ENCODE measurements at regions not wholly inside any gene's neighbourhood (a gene's known extent, or its start where the extent isn't known, plus 50 kb on each side); places are given as distances from the start of the nearest gene placed in this dataset.
"Not testable (repeated sequence)": the region's sequence is repeated elsewhere in the genome, so short reads cannot be mapped to it uniquely, and the experiment has no call there.

GRCh38 chr18:1102848-1103247 lies 198.2 kb downstream of the ADCYAP1 start:
- Histone ChIP-seq H3K27ac (no peak overlapping the region), H3K4me3 (no peak overlapping the region), H3K9ac (ENCODE audit: insufficient read length) (no peak overlapping the region), H3K36me3 (ENCODE audit: insufficient read depth, low read length) (no peaks in the 10 kb centered on the region), H3K9me3 (ENCODE audit: low read depth, low read length) (no peaks in the 10 kb centered on the region)
- no peak for DNase-seq (ENCODE audit: low read depth, low spot score)
- TF ChIP-seq POLR2AphosphoS5 (IDR thresholded peaks at IDR 0.05; ENCODE audit: borderline replicate concordance, low read depth, low read length) (no peak), FOXP2 (optimal IDR thresholded peaks at IDR 0.05; ENCODE audit: control extremely low read depth, extremely low read length, insufficient read depth) (no peak), EZH2 (IDR thresholded peaks at IDR 0.05) (no peak)

- Histone ChIP-seq H3K36me3 (ENCODE audit: insufficient read depth, low read length) (no peaks in the 10 kb centered on the region), H3K4me3 (no peak overlapping the region), H3K9me3 (ENCODE audit: low read depth, low read length) (no peaks in the 10 kb centered on the region), H3K27ac (no peak overlapping the region), H3K9ac (ENCODE audit: insufficient read length) (no peak overlapping the region)
- no peak for TF ChIP-seq EZH2 (IDR thresholded peaks at IDR 0.05)
- no peak for DNase-seq (ENCODE audit: low read depth, low spot score)
These were observed 198.9 kb downstream of the ADCYAP1 start for GRCh38 chr18:1103537-1103936.

DNA sequence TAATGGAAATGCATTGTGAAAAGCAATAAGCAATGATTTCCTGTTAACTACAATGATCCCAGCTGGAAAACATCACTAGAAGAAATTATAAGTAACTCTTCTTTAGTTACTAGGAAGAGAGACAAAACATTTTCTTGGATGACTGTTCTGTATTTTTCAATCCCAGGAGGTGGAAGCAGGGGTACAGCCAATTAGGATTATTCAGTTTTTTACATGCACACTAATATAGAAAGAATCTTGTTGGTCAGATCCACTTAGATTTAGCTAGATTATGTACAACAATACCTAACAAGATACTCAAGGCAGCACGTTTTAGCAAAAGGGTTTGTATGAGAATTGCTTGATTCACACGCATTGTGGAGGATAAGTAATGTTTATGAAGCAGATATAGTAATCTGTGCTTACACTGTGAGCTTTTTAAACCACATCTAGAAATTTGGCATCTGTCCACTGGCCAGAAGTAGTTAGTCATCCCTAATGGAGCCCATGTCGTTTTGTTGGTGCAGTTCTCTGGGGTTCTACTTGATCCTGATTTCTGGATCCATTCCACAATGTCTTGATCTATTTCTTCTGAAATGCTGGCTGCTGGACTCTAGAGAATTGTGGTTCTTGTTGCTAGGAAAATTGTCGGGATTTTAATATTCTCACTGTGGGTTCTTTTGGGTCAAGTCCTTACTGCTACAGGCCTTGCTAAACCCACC lies 199.7 kb downstream of the ADCYAP1 start:
- no peak for DNase-seq (ENCODE audit: low read depth, low spot score)
- H3K27ac ChIP-seq = no peak overlapping the region
- TF ChIP-seq EZH2 (IDR thresholded peaks at IDR 0.05) (no peak), POLR2AphosphoS5 (IDR thresholded peaks at IDR 0.05; ENCODE audit: borderline replicate concordance, low read depth, low read length) (no peak), FOXP2 (optimal IDR thresholded peaks at IDR 0.05; ENCODE audit: control extremely low read depth, extremely low read length, insufficient read depth) (no peak)
- H3K4me3 ChIP-seq = no peak overlapping the region
- H3K9me3 ChIP-seq (ENCODE audit: low read depth, low read length) = no peaks in the 10 kb centered on the region
- H3K9ac ChIP-seq (ENCODE audit: insufficient read length) = no peak overlapping the region
- H3K36me3 ChIP-seq (ENCODE audit: insufficient read depth, low read length) = no peaks in the 10 kb centered on the region

GRCh38 chr18:1124495-1124894 lies 219.8 kb downstream of the ADCYAP1 start:
- Histone ChIP-seq H3K9me3 (ENCODE audit: low read depth, low read length) (no peaks in the 10 kb centered on the region), H3K4me3 (no peak overlapping the region), H3K27ac (no peak overlapping the region), H3K36me3 (ENCODE audit: insufficient read depth, low read length) (no peaks in the 10 kb centered on the region), H3K9ac (ENCODE audit: insufficient read length) (no peak overlapping the region)
- DNase-seq (ENCODE audit: low read depth, low spot score) = no peak
- TF ChIP-seq EZH2 (IDR thresholded peaks at IDR 0.05) = no peak
- TF ChIP-seq FOXP2 (optimal IDR thresholded peaks at IDR 0.05; ENCODE audit: control extremely low read depth, extremely low read length, insufficient read depth) = no peak
- no peak for TF ChIP-seq POLR2AphosphoS5 (IDR thresholded peaks at IDR 0.05; ENCODE audit: borderline replicate concordance, low read depth, low read length)

- TF ChIP-seq FOXP2 (optimal IDR thresholded peaks at IDR 0.05; ENCODE audit: control extremely low read depth, extremely low read length, insufficient read depth) = no peak
- TF ChIP-seq POLR2AphosphoS5 (IDR thresholded peaks at IDR 0.05; ENCODE audit: borderline replicate concordance, low read depth, low read length) = no peak
- TF ChIP-seq EZH2 (IDR thresholded peaks at IDR 0.05) = no peak
- no peak for DNase-seq (ENCODE audit: low read depth, low spot score)
- H3K36me3 ChIP-seq (ENCODE audit: insufficient read depth, low read length) = no peaks in the 10 kb centered on the region
- no peak overlapping the region for H3K27ac ChIP-seq
- H3K9me3 ChIP-seq (ENCODE audit: low read depth, low read length) = no peaks in the 10 kb centered on the region
- H3K9ac ChIP-seq (ENCODE audit: insufficient read length) = no peak overlapping the region
- H3K4me3 ChIP-seq = no peak overlapping the region
These were observed 228.9 kb downstream of the ADCYAP1 start for GRCh38 chr18:1133541-1133940.

DNA sequence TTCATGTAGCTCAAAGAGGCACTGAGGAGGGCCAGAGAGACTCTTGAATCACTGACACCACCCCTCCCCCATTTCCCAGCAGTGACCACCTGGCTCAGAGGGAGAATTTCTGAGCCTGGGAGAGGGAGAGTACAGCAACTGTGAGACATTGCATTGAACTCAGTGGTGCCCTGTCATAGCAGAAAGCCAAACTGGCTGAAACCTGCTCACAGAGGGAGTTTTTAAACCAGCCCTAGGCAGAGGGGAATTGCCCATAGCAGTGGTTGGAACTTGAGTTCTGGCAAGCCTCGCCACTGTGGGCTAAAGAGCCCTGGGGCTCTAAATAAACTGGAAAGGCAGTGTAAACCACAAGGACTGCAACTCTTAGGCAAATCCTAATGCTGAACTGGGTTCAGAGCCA lies 243.1 kb downstream of the ADCYAP1 start:
- no peak overlapping the region for H3K4me3 ChIP-seq
- H3K9ac ChIP-seq (ENCODE audit: insufficient read length) = no peak overlapping the region
- H3K27ac ChIP-seq = no peak overlapping the region
- DNase-seq (ENCODE audit: low read depth, low spot score) = no peak
- H3K36me3 ChIP-seq (ENCODE audit: insufficient read depth, low read length) = no peaks in the 10 kb centered on the region
- H3K9me3 ChIP-seq (ENCODE audit: low read depth, low read length) = no peaks in the 10 kb centered on the region
- no peak for TF ChIP-seq FOXP2 (optimal IDR thresholded peaks at IDR 0.05; ENCODE audit: control extremely low read depth, extremely low read length, insufficient read depth)

DNA sequence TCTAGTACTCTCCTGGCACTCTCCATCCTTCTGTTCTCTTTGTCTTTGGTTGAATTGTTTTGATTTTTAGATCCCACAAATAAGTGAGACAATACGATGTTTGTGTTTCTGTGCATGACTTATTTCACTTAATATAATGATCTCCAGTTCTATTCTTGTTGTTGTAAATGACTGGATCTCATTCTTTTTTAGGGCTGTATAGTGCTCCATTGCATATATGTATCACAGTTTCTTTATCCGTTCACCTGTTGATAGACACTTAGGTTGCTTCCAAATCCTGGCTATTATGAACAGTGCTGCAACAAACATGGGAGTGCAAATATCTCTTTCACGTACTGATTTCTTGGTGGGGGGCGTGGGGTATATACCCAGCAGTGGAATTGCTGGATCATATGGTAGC lies 245.0 kb downstream of the ADCYAP1 start:
- Histone ChIP-seq H3K9me3 (ENCODE audit: low read depth, low read length) (no peaks in the 10 kb centered on the region), H3K9ac (ENCODE audit: insufficient read length) (no peak overlapping the region), H3K4me3 (no peak overlapping the region), H3K36me3 (ENCODE audit: insufficient read depth, low read length) (no peaks in the 10 kb centered on the region), H3K27ac (no peak overlapping the region)
- DNase-seq (ENCODE audit: low read depth, low spot score) = no peak
- no peak for TF ChIP-seq EZH2 (IDR thresholded peaks at IDR 0.05)
- no peak for TF ChIP-seq POLR2AphosphoS5 (IDR thresholded peaks at IDR 0.05; ENCODE audit: borderline replicate concordance, low read depth, low read length)
- no peak for TF ChIP-seq FOXP2 (optimal IDR thresholded peaks at IDR 0.05; ENCODE audit: control extremely low read depth, extremely low read length, insufficient read depth)

GRCh38 chr18:1150344-1150743 lies 245.7 kb downstream of the ADCYAP1 start:
- Histone ChIP-seq H3K9ac (ENCODE audit: insufficient read length) (no peak overlapping the region), H3K4me3 (no peak overlapping the region), H3K27ac (no peak overlapping the region), H3K36me3 (ENCODE audit: insufficient read depth, low read length) (no peaks in the 10 kb centered on the region), H3K9me3 (ENCODE audit: low read depth, low read length) (no peaks in the 10 kb centered on the region)
- TF ChIP-seq EZH2 (IDR thresholded peaks at IDR 0.05) (no peak), FOXP2 (optimal IDR thresholded peaks at IDR 0.05; ENCODE audit: control extremely low read depth, extremely low read length, insufficient read depth) (no peak), POLR2AphosphoS5 (IDR thresholded peaks at IDR 0.05; ENCODE audit: borderline replicate concordance, low read depth, low read length) (no peak)
- DNase-seq (ENCODE audit: low read depth, low spot score) = no peak

DNA sequence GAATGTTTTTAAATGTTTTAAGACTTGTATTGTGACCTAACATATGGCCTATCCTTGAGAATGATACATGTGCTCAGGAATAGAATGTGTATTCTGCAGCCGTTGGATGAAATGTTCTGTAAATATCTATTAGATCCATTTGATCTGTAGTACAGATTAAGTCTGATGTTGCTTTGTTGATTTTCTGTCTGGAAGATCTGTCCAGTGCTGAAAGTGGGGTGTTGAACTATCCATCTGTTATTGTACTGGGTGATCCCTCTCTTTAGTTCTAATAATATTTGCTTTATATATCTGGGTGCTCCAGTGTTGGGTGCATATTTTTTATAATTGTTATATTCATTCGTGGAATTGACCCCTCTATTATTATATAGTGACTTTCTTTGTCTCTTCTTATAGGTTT lies 248.3 kb downstream of the ADCYAP1 start:
- DNase-seq (ENCODE audit: low read depth, low spot score); H3K9ac ChIP-seq (ENCODE audit: insufficient read length); H3K36me3 ChIP-seq (ENCODE audit: insufficient read depth, low read length); H3K27ac ChIP-seq; H3K9me3 ChIP-seq (ENCODE audit: low read depth, low read length); H3K4me3 ChIP-seq: not testable (repeated sequence)
